Mucosa of descending colon (tissue), 3 donors: ENCODE measurements at regions not wholly inside any gene's neighbourhood (a gene's known extent, or its start where the extent isn't known, plus 50 kb on each side); places are given as distances from the start of the nearest gene placed in this dataset.

Source experiments
- ATAC-seq: fragments of 200-7000 bp; cut with Tn5 transposase; one replicate; pipeline ENCODE4 v1.9.1; 2020; ENCODE audit warnings: mild to moderate bottlenecking, moderate library complexity
- DNase-seq, 3 donors: peaks; one replicate each; pipeline ENCODE4 v3.0.0-alpha.2; 2020
- H3K36me3 ChIP-seq: fragments of 200-600 bp; one replicate; pipeline ENCODE4 v1.8.0; 2021; ENCODE audit warnings: low read depth, mild to moderate bottlenecking
- H3K4me1 ChIP-seq: fragments of 200-600 bp; one replicate; pipeline ENCODE4 v1.8.0; 2021; ENCODE audit warnings: low read depth, mild to moderate bottlenecking
- H3K4me3 ChIP-seq: fragments of 200-600 bp; one replicate; pipeline ENCODE4 v1.8.0; 2021; ENCODE audit warnings: mild to moderate bottlenecking
- H3K9me3 ChIP-seq: fragments of 200-600 bp; one replicate; pipeline ENCODE4 v1.8.0; 2021; ENCODE audit warnings: mild to moderate bottlenecking
- intact Hi-C, 2 donors: fragments of 100-400 bp; cut with DNase I in 1 of 2; cut with micrococcal nuclease in 1 of 2; formaldehyde crosslinking; loops; one replicate each; pipeline versions ENCODE4 v1.11.0 to v1.11.1; 2022; cut with DNase I, micrococcal nuclease
- TF ChIP-seq, protein P1 (sequence below): fragments of 200-600 bp; IDR thresholded peaks from one replicate; pipeline ENCODE4 v1.8.0; 2022; ENCODE audit warnings: antibody characterized with exemption, mild to moderate bottlenecking
- donor health status: DM: no; HTN: no; CAD: no; lungs with moderate emphysema.
- donor health status: DM: no; HTN: no; CAD: no.
- donor health status: DM: no; HTN: yes; CAD: no.

DNA sequence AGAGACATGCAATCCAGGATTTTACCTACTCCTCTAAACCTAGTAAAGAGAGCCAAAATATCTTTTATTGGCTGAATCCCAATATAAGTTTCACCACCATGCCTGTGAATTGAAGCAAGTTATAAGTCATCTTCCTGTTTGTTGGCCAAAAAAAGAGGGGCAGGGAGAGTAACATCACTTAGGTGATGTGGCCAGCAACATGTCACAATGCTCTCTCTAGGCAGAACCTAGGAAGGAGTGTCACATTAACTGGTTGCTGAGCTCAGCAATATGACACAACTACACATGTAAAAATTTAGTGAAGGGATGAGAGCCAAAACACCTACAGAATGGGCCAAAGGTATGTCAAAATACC, 895.9 kb upstream of the AMELY start:
- Histone ChIP-seq H3K4me3 (no peak overlapping the region), H3K9me3 (no peaks in the 10 kb centered on the region)
- ATAC-seq, result no peak

GRCh38 chrY:7806592-7807515, 895.3 kb upstream of the AMELY start:
- Histone ChIP-seq H3K4me3 (no peak overlapping the region), H3K9me3 (no peaks in the 10 kb centered on the region), H3K4me1 (no peaks in the 10 kb centered on the region), H3K36me3 (no peaks in the 10 kb centered on the region)
- ATAC-seq, result no peak
- intact Hi-C loops, result no loop called here
- TF ChIP-seq, protein P1, sequence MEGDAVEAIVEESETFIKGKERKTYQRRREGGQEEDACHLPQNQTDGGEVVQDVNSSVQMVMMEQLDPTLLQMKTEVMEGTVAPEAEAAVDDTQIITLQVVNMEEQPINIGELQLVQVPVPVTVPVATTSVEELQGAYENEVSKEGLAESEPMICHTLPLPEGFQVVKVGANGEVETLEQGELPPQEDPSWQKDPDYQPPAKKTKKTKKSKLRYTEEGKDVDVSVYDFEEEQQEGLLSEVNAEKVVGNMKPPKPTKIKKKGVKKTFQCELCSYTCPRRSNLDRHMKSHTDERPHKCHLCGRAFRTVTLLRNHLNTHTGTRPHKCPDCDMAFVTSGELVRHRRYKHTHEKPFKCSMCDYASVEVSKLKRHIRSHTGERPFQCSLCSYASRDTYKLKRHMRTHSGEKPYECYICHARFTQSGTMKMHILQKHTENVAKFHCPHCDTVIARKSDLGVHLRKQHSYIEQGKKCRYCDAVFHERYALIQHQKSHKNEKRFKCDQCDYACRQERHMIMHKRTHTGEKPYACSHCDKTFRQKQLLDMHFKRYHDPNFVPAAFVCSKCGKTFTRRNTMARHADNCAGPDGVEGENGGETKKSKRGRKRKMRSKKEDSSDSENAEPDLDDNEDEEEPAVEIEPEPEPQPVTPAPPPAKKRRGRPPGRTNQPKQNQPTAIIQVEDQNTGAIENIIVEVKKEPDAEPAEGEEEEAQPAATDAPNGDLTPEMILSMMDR, result no peak
- DNase-seq, result no peak

More for the DNA sequence above, 895.9 kb upstream of the AMELY start:
- Histone ChIP-seq H3K4me1 (no peaks in the 10 kb centered on the region), H3K36me3 (no peaks in the 10 kb centered on the region)
- DNase-seq, result no peak
- intact Hi-C loops, result no loop called here
- TF ChIP-seq, protein P1, result no peak

GRCh38 chrY:7805624-7806023, 894.1 kb upstream of the AMELY start:
- intact Hi-C loops, result no loop called here

GRCh38 chrY:7803737-7804136, 892.2 kb upstream of the AMELY start:
- no peaks in the 10 kb centered on the region for H3K4me1 ChIP-seq
- H3K36me3 ChIP-seq, result no peaks in the 10 kb centered on the region
- DNase-seq (no peak), ATAC-seq (no peak)
- TF ChIP-seq, protein P1, result no peak
- no peak overlapping the region for H3K4me3 ChIP-seq
- intact Hi-C loops, result no loop called here
- no peaks in the 10 kb centered on the region for H3K9me3 ChIP-seq

More at GRCh38 chrY:7805624-7806023, 894.1 kb upstream of the AMELY start:
- TF ChIP-seq, protein P1, result no peak
- ATAC-seq, result no peak
- Histone ChIP-seq H3K36me3 (no peaks in the 10 kb centered on the region), H3K4me3 (no peak overlapping the region), H3K9me3 (no peaks in the 10 kb centered on the region), H3K4me1 (no peaks in the 10 kb centered on the region)
- no peak for DNase-seq

- no peak overlapping the region for H3K4me3 ChIP-seq
- H3K4me1 ChIP-seq, result no peaks in the 10 kb centered on the region
- DNase-seq, result no peak
- H3K36me3 ChIP-seq, result no peaks in the 10 kb centered on the region
- no peak for ATAC-seq
- TF ChIP-seq, protein P1, result no peak
- intact Hi-C loops, result no loop called here
- H3K9me3 ChIP-seq, result no peaks in the 10 kb centered on the region
Measured at GRCh38 chrY:7796128-7796527, 884.6 kb upstream of the AMELY start.
